Left ventricle myocardium inferior (tissue), 1 donor: ENCODE measurements at regions not wholly inside any gene's neighbourhood (a gene's known extent, or its start where the extent isn't known, plus 50 kb on each side); places are given as distances from the start of the nearest gene placed in this dataset.
A peak's percentile ranks its signal among the peaks of the same experiment; 100 is the strongest.

Experiments used
- DNase-seq: peaks from one replicate; pipeline ENCODE4 v3.0.0-alpha.2; 2020
- H3K27ac ChIP-seq: fragments of 200-600 bp; replicated peaks from 2 replicates; pipeline ENCODE4 v1.8.0; 2021
- H3K27me3 ChIP-seq: fragments of 200-600 bp; 2 replicates; pipeline ENCODE4 v1.8.0; 2021; ENCODE audit warnings: low read depth
- H3K36me3 ChIP-seq: fragments of 200-600 bp; 2 replicates; pipeline ENCODE4 v1.8.0; 2021
- H3K4me1 ChIP-seq: fragments of 200-600 bp; 2 replicates; pipeline ENCODE4 v1.8.0; 2021
- H3K4me3 ChIP-seq: fragments of 200-600 bp; 2 replicates; pipeline ENCODE4 v1.8.0; 2021; ENCODE audit warnings: mild to moderate bottlenecking, moderate library complexity
- H3K9me3 ChIP-seq: fragments of 200-600 bp; replicated peaks from 2 replicates; pipeline ENCODE4 v1.8.0; 2021
- intact Hi-C: fragments of 100-400 bp; cut with micrococcal nuclease; formaldehyde crosslinking; loops from one replicate; pipeline ENCODE4 v1.11.0; 2022
- TF ChIP-seq, protein P1 (sequence below): fragments of 200-600 bp; IDR thresholded peaks from 2 replicates; pipeline ENCODE4 v1.8.0; 2021; ENCODE audit warnings: antibody characterized with exemption, mild to moderate bottlenecking, borderline replicate concordance
- donor health status: DM: no; HTN: yes; CAD: no; lungs with severe emphysema.

DNA sequence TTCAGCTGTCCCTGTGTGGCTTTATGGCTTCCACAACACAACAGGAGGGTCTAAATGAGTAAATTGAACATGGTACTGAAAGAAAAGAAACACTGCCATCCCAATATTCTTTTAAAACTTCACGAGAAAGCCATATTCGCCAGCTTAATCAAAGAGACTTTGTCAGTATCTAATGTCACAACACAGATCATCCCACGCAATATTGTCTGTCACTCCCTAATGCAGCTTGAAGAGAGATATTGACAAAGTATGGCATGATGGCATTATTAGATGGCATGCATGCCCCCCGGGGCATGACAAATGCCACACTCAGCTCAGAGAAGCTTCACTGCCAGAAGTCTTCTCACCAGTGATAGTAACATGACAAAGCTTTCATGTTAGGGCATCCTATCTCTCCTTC, 197.8 kb downstream of the TTC8 start:
- Histone ChIP-seq H3K27me3 (peaks cover 77% of the 10 kb centered on the region), H3K27ac (no peak overlapping the region), H3K9me3 (no peaks in the 10 kb centered on the region), H3K4me3 (no peak overlapping the region), H3K4me1 (peaks cover 18% of the 10 kb centered on the region), H3K36me3 (no peaks in the 10 kb centered on the region)
- TF ChIP-seq, protein P1, sequence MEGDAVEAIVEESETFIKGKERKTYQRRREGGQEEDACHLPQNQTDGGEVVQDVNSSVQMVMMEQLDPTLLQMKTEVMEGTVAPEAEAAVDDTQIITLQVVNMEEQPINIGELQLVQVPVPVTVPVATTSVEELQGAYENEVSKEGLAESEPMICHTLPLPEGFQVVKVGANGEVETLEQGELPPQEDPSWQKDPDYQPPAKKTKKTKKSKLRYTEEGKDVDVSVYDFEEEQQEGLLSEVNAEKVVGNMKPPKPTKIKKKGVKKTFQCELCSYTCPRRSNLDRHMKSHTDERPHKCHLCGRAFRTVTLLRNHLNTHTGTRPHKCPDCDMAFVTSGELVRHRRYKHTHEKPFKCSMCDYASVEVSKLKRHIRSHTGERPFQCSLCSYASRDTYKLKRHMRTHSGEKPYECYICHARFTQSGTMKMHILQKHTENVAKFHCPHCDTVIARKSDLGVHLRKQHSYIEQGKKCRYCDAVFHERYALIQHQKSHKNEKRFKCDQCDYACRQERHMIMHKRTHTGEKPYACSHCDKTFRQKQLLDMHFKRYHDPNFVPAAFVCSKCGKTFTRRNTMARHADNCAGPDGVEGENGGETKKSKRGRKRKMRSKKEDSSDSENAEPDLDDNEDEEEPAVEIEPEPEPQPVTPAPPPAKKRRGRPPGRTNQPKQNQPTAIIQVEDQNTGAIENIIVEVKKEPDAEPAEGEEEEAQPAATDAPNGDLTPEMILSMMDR, result no peak
- intact Hi-C loops, result no loop called here
- no peak for DNase-seq

DNA sequence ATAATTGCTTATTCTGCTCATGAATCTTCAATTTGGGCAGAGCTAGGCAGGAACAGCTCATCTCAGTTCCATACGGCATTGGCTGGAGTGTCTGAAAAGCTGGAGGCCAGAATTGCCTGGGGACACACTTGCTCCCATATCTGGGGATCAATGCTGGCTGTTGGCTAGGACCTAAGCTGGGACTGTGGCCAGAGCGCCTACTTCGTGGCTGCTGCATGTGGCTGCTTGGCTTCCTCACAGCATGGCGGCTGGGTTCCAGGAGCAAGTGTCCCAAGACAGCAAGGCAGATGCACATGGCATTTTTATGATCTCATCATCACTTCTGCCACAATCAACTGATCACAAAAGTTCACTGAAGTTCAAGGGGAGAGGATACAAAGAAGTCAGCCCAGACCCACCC, 200.2 kb downstream of the TTC8 start:
- no peak for DNase-seq
- Histone ChIP-seq H3K27me3 (peaks cover 93% of the 10 kb centered on the region), H3K27ac (no peak overlapping the region), H3K4me1 (peaks cover 23% of the 10 kb centered on the region), H3K9me3 (no peaks in the 10 kb centered on the region), H3K36me3 (no peaks in the 10 kb centered on the region), H3K4me3 (no peak overlapping the region)
- TF ChIP-seq, protein P1, result no peak
- intact Hi-C loops, result no loop called here

DNA sequence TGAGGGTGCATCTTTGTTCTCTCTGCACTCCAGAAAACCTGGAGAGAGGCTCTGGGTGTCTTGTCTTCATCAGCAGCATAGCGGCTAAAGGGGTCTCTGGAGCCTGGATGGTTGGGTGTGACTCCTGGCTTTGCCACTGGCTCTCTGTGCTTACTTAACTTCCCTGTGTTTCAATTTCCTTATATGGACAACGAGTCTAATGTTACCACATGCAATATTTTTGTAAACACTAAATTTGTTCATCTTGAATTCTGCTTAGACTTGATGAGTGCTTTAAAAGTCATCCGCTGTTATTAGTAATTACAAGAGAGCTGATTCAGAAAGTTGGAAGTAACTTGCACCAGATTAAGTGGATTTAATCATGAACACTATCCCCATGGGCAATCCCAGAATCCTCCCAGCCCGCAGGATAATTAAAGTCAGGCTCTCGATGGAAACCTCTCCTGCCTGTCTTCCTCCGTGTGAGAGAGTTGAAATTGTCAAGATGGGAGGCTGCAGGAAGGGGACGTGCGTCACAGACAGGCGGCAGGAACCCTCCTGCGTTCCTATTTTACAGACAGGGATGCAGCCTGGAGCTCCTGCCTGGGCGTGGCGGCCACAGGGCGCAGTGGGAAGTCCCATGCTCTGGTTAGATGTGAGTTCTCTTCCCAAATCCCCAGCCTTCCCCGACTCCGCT, 201.2 kb downstream of the TTC8 start:
- Histone ChIP-seq H3K4me1 (peaks cover 23% of the 10 kb centered on the region), H3K27me3 (peaks cover 97% of the 10 kb centered on the region), H3K36me3 (no peaks in the 10 kb centered on the region), H3K27ac (no peak overlapping the region), H3K9me3 (no peaks in the 10 kb centered on the region), H3K4me3 (peak overlapping the region; percentile 21)
- TF ChIP-seq, protein P1, result no peak
- DNase-seq, result no peak
- intact Hi-C loops, result no loop called here

DNA sequence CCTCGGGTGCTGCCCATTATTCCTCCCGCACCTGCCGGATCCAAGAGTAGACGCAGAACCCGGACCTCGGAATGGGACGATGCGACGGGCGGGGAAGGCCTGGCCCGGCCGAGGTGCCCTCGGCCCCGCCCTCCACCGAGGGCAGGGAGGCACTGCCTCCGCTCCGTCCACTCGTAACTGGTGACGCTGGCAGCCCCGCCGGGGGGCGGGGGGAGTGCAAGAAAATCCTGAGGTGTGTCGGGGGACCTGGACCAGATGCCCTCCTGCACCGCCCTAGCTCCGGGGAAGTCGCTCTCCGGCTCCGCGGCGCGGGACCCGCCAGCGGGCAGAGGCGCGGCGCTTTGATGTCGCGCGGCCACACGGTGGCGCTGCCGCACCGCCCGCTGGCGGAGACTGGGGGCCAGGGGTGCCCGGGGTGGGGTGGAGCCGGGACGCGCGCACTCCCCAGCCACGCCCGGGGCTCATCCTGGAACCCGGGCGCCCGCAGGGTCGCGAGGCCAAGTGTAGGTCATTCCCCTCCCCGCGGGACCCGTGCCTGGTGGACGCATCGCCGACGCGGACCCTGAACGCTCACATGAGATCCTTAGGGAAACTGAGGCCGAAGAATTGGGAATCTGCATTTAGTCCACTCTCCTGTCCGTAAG, 202.8 kb downstream of the TTC8 start:
- peak; percentile 38 for DNase-seq
- H3K27ac ChIP-seq, result no peak overlapping the region
- peak overlapping the region; percentile 71 for H3K4me3 ChIP-seq
- TF ChIP-seq, protein P1, result peak; percentile 86
- no peaks in the 10 kb centered on the region for H3K9me3 ChIP-seq
- H3K4me1 ChIP-seq, result peaks cover 23% of the 10 kb centered on the region
- no peaks in the 10 kb centered on the region for H3K36me3 ChIP-seq
- intact Hi-C loops, result no loop called here
- H3K27me3 ChIP-seq, result peaks cover 97% of the 10 kb centered on the region

DNA sequence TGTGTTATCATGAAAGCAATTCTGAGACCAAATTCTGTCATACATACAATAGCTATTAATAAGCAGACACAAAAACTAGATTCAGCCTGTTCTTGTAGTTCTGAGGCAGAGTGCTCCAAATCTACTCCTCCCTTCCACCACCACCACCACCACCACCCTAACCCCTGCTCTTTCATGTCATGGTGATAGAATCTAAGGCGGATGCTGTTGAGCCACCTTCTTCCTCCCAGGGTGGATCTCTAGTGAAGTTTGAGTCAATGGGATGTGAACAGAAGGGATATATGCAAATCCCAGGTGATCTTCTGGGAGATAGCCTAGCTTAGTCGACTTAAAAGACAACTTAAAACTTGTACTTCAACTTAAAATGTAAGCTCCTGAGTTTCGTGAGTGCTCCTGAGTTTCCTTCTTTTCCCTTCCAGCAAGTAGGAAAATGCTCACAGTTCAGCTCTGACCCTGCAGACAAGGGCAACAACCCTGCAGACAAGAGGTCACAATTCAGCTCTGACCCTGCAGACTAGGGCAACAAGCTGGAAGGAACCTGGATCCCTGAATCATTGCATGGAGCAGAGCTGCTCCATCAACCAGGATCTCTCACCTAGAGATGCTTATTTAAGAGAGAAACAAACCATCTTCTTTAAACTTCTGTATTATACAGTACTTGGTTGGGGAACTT, 204.1 kb downstream of the TTC8 start:
- intact Hi-C loops, result no loop called here

More for the DNA sequence above, 204.1 kb downstream of the TTC8 start:
- Histone ChIP-seq H3K9me3 (no peaks in the 10 kb centered on the region), H3K36me3 (no peaks in the 10 kb centered on the region), H3K4me1 (peaks cover 23% of the 10 kb centered on the region), H3K27me3 (peaks cover 86% of the 10 kb centered on the region), H3K4me3 (no peak overlapping the region), H3K27ac (no peak overlapping the region)
- no peak for DNase-seq
- TF ChIP-seq, protein P1, result no peak
